GM19239 (cell line): ENCODE measurements at regions not wholly inside any gene's neighbourhood (a gene's known extent, or its start where the extent isn't known, plus 50 kb on each side); places are given as distances from the start of the nearest gene placed in this dataset.

Experiments used
- DNase-seq: peaks from one replicate; pipeline ENCODE4 v3.0.0; 2011; ENCODE audit warnings: low spot score; ENCODE audit not compliant: insufficient read length
- FAIRE-seq: peaks from 2 replicates; lab custom pipeline; 2011; peaks lifted over from hg19 to GRCh38; lab: Jason Lieb, UNC

DNA sequence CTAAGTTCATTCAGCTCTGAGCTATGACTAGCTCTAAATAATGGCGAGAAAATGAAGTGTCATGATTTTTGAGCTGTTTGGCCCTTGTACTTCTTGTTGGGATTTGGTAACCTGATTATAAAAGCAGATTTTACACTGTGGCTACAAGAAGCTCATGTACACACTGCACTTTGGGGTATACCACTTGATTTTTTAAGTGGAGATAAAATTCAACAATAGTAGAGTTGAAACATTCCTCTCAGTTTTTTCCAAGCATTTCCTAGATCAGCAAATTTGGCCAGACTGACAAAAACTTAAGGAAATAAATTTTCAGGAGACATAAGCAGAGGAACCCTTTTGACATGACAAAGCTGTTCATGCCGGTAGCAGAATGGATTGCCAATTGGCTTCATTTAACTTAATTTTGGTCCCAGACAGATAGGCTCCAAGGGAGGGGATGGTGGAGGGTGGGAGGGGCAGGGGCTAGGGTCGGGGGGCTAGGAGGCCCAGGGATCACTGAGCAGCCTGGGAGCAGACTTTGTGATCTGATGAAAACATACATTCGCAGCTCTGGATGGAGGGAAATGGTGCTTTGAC lies 575.9 kb downstream of the METTL15 start:
- DNase-seq (no peak), FAIRE-seq (no peak)

DNA sequence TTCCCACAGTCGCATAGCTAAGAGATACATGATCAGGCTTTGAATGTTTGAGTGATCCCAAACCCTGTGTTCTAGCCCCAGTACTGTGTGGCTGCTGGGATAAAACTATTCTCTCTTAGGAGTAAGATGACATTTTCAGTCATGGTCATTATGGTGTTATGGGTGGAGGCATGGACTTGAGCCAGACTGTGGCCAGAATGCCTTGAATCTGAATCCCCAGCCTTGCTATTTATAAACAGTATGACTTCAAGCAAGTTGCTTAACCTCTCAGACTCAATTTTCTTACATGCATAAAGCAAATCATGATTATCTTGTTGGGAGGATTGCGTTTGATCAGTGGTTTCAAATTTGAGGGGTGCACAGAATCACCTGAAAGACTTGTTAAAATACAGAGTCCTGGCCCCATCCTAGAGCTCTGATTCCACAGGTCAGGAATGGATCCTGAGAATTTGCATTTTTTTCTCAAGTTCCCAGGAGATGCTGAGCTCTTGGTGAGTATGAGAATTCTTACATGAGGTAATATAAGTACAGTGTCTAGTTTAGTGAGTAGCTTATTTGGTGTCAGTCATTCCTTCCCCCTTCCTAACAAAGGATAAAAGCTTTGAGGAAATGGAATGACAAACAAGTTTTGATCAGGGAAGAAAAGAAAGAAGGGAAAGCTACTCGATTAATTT lies 571.7 kb downstream of the METTL15 start:
- DNase-seq (no peak), FAIRE-seq (no peak)

DNA sequence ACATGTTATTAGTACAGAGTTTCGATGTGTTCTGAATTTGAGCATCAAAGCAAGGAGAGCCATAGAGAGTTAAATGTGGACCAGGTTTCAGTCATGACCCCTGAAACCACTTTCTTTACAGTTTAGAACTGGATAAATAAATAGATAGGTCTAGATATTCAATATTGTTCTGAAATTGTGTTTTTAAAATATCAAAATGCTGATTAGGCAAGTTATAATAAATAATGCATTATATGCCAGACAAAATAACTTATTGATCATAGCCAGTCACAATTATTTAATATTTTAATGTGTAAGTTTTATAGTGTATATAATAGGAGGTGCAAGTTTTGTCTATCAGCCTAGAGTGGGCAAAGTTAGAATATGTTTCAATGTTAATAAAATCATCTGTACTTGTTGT lies 569.5 kb downstream of the METTL15 start:
- DNase-seq: no peak
- no peak for FAIRE-seq

DNA sequence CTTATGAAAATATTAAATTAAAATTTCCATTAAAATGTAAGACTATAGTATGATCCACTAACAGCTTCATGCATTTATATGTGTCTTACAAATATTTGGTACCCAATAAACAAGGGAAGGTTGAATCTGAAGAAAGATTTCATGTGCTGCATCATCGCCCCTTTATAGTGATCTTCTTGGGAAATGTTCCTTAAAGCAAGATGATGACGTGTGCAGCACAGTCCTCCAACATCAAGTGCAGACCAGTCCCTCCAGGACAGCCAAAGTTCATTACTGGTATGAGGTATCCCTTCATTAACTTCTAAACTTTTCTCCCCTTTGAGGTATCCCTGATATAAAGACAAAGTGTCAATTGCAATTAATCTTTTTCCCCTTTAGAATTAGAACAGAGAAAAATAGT lies 567.0 kb downstream of the METTL15 start:
- FAIRE-seq (no peak), DNase-seq (no peak)

DNA sequence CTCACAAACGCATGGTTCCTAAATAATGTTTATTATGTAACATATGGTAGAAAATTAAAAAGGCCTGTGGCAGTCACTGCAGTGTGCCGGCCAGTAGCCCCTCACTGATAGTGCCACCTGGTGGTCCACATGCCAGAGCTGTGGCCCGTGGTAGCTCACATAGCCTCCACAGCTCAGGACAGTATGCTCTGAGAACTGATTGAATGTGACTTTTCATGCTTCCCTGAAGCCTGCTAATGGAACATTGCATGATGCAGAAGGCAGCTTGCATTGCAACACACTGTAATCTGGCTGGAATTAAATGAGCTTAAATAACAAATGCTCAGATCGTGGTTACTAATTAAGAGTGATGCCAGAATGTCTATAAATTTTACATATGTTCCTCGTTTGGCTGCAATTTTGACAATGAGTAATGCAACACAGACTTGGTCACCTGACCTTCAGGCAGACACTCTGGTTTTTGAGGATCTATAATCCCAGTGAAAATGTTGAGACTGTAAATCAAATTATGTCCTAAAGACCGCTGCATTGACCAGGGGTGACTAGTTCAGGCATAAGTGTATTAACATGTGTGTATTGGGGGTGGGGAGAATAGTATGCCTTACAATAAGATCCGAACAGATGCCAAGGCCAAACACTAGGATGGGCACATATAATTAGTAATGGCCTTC lies 566.4 kb downstream of the METTL15 start:
- no peak for DNase-seq
- FAIRE-seq: no peak

DNA sequence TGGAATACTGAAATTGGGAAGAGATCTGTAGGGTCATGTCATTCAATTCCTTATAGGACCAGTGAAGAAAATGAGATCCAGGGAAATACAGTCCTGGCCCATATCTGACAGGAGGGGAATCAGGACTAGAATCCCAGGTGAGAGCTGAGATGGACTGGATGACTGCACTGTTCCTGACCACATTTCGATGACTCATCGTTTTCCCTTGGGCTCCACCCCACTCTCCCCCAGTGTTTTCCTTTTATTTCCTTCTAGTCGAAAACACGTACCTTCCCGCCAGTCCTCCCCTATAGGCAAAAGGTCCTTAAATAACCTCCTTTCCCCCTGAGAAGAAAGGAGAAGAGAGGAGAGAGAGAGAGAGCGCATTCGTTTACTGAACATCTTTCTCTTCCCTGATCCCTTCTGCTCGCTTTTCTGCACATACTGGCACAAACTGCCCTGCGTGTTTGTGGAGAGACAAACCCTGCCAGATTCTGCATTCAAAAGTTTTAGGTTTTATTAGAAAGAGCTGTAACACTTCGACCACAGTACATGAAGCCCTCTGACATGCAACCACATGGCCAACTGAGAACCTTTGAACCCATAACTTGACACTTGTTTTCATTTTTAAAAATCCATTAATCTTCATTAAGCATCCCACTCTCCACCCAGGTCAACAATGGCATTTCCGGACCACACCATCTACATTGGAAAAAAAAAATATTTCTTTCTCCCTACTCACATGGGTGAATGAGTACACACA lies 565.7 kb downstream of the METTL15 start:
- DNase-seq (no peak), FAIRE-seq (no peak)

DNA sequence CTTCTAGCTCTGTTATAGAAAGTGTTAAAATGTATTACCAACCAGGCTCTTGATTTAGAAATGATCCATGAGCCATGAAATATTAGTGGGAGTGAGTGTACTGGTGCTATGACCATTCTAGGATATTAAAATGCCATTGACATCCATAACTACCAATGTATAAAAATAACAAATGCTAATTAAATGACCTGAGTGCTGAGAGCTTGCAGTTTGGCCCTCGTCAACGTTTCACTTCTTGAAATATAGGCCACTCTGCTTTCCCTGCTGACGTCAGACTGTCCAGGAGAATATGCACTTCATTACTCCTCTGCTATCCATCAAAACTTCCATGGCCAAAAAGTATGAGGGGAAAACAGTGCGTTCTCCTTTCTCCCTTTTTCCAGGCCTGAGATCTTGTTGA lies 563.1 kb downstream of the METTL15 start:
- DNase-seq (no peak), FAIRE-seq (no peak)

DNA sequence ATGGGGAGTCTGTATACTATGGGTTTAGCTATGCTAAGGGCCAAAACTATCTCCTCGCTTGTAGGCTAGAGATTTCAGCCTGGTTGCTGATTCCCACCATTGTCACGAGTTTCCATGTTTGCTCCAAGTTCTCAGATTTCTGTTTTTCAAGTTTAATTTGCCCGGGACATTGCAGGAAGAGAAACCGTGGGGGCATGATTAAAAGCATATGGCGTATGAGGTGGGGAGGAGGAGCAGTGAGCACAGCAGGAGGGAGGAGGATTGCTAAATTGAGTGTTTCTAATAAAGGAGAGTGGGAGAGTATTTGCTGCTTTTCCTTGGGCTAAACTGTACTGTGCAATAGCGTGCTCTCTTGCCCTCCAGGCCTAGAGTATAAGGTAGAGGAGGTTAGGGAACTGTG lies 558.4 kb downstream of the METTL15 start:
- DNase-seq (no peak), FAIRE-seq (no peak)

DNA sequence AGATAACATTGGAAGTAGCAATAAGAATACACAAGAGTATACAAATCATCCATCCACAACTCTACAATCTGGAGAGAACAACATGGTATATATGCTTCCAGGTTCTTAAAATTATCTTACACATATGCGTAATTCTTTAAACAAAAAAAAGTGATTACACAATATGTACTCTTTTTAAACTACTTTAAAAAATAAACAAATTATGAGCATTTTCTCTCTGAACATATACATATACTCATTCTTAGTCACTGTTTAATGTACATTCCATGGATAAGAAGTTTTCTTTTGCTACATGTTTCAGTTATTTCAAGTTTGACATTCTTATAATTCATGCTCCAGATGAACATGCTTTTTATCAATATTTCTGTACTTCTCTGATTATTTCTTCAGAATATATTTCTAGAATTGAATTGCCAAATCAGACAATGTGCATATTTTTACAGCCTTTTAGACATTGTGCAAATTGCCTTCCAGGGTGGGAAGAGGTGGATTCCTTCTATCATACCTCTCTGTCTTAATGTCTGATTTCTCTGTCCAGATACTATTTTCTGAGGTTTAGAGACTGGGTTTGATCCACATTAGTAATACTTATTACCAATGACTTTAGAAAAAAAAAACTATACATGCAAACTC lies 551.6 kb downstream of the METTL15 start:
- DNase-seq: no peak
- FAIRE-seq: no peak

DNA sequence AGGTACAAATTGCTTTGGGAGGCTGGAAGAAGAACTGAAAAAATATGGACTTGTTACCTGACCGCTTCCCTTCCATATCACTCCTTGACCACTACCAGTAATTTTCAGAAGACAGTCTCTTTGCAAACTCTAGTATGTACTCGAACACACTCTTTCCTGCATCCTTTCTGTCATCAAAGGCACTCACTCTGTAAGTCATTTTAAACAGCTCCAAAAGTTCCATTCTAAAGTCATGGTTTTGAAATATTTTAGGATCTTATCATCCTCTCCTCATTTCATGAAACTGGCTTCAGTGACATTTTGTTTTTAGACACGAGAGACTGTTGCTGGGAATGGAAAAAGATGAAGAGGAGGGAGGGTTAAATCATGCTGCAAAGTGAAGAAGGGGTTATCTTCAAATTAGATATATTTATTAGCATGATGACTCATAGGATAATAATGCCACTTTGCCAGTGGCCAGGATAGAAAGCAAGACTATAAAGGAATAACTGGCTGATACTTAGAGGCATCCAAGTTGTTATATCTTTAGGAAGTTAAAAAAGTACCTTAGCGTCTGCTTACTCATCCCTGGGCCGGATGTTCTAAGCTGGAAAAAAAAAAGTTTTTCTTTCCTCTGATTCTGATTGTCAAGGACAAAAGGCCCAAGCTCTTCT lies 549.3 kb downstream of the METTL15 start:
- FAIRE-seq: no peak
- no peak for DNase-seq

DNA sequence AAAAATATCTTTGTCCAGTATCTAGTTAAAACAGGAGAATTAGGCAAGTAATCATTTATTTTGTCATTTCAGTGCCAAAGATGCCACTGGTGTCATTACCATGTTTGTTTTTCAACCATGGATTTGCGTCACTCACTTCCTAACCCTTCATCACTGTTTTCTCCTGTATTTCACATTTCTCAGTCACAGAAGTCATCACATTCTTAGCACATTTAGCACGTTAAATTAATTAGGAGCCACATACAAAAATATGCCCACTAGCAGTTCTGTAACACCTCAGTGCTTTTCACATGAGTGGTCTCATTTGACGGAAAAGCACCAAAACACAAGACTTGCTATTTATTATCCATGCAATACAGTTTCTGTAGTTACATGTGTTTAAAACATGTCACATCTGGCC lies 546.0 kb downstream of the METTL15 start:
- no peak for DNase-seq
- no peak for FAIRE-seq

DNA sequence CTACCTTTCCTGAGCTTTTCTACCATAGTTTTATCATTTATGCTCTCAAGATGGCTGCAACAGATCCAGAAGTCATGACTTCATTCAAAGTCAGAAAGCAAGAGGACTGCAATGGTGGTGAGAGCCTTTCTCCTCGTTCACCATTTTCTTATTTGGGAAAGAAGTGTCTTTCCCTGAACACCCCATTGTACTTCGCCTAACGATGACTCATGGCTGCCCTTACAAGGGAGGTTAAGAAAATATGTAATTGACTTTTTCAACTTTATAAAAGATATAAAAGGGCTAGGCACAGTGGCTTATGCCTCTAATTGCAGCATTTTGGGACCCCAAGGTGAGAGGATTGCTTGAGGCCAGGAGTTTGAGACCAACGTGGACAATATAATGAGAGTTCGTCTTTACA lies 541.7 kb downstream of the METTL15 start:
- no peak for DNase-seq
- FAIRE-seq: no peak

DNA sequence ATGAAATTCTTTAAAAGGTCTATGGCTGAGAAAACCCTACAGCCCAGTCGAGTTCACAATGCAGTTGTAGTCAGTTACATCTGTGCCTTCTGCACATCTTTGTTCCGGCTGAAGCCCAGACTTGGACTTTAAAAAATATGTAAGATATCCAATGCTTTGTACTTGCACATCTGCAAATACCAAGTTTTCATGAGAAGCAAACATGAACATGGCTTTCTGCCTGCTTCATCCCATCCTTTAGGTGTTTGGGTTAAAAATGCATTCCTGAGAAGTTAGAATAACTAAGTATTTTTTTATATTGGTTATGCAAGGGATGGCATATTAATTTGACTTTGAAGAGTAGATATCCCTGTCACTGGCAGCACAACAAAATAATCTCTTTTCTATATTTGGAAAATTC lies 528.4 kb downstream of the METTL15 start:
- FAIRE-seq: no peak
- no peak for DNase-seq

DNA sequence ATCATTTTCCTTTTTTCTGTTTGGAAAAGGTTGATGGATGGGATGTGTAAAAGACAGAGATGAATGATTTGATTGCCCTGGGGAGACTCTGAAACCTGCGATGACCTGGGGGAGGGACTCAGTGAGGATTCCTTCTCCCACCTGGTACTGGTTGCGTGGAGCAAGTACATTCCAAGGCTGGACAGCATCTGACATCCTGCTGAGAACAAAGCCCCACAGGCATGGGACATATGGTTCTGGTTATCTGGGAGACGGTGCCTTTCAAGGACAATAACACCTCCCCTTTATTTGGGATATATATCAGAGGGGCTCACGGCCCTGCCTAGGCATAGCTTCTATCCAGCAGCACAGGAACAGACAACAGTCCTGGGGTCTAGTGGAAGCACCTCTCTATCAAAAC lies 527.8 kb downstream of the METTL15 start:
- DNase-seq (no peak), FAIRE-seq (no peak)

DNA sequence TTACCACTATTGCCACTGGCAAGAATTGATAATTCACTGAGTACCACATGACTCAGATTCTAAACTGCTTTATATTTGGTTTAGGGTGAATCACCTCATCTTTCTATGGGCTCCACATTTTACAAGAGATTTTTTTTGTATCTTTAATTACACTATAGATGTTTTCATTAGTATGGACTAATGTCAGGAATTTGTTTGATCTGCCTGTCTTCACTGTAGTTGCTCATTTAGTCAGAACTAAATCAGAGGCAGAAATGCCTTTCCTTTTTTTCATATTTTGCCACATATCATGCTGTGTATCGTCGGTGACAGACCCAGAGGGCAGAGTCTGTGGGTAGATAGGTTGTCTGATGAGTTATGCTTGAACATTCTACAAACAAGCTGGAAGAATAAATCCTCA lies 524.1 kb downstream of the METTL15 start:
- no peak for DNase-seq
- no peak for FAIRE-seq

DNA sequence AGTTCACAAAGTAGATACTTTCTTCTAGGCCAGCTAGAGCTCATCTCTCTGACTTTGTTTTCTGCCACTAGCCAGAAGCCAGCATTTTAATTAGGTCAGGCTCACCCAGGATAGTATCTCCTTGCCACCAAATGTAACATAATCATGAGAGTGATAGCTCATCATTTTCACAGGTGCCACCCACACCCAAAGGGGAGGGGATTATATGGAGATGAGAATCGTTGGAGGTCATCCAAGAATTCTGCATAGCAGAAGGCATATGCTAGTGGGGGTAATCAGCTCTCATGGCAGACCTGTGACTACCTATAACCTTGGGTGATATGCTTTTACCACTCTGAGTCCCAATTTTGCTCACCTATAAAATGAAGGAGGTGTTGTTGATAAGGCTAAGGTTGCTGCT lies 523.0 kb downstream of the METTL15 start:
- no peak for FAIRE-seq
- DNase-seq: no peak

DNA sequence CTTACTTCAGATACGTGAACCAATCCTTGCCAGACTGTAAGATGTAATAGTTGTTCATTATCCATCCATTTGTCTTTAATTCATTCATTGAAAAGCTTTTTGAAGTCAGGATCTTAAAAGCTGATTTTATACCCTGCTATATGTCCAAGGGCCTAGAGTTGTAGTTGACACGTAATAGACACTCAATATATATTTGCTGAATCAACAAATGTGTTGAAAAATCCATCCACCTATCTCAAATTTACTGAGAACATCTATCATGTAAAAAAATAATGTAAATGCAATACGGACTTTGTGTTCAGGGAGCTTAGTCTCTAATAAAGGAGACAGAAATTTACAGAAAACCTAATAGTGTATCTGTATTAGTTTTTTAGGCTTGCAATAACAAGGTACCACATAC lies 521.0 kb downstream of the METTL15 start:
- DNase-seq: no peak
- FAIRE-seq: no peak

DNA sequence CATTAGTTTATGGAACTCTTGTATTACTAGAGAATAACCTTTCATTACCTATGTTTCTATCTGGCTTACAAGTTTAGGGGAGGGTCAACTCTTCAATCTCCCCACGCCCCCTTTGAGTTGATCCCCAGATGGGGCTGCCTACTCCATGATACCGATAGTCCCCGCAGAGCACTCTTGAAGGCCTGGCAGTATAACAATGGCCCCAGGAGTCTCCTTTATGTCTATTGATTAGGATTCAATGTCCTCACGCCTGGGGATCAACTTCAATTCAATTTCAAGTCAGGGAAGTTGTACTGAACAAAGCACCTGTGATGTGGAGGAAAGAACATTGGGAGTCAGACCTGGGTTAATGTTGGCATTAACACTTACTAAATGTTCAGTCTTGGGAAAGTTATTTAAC lies 520.2 kb downstream of the METTL15 start:
- FAIRE-seq (no peak), DNase-seq (no peak)

DNA sequence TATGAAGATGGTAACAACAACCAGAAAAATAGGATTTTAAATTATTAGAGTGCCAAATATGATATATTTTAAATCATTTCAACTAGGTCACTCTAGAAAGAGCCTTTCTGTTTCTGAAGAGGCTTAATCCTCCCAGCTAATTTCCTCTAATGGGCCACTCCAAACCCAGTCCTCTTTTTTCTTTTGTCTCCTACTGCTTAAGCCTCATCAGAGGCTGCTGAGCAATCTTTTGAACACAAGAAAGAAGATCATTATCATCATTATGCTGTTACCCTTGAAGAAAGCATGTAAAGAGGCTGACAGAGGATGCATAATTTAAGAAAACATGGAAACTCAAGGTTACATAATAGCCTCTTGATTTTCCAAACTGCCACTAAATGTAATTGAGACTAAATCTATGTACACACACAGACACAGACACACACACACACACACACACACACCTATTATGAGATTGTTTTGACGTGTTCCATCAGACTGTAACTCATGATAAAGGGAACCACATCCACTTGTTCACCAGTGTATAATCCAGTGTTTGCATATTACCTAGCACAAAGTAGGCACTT lies 519.6 kb downstream of the METTL15 start:
- FAIRE-seq: no peak
- DNase-seq: no peak

DNA sequence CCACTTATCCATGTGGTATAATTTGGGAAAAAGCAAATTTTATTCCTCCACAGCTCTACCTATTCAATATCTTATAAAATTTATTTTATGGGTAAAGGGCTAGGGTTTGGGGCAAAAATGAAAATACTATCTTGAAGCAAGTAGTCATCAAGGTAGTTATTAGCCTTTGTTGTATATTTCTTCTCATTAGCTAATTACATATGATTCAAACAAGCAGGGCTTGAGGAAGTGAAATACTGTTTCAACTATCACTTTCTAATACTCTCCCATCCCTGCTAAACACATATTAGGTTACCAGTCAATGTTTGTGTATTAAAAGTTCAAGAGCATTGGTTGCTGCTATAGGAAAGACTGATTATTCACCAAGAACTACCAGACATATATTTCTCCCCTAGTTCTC lies 517.3 kb downstream of the METTL15 start:
- no peak for FAIRE-seq
- DNase-seq: no peak
